ENCODE measurements at regions not wholly inside any gene's neighbourhood (a gene's known extent, or its start where the extent isn't known, plus 50 kb on each side); places are given as distances from the start of the nearest gene placed in this dataset.
"Not testable (repeated sequence)": the region's sequence is repeated elsewhere in the genome, so short reads cannot be mapped to it uniquely, and the experiment has no call there.

GRCh38 chr1:195761104-195761503, 847.1 kb downstream of the KCNT2 start:
- DNase-seq (ENCODE audit: low read depth in 2 of 3, low spot score in 1 of 3): no peak

GRCh38 chr1:195756109-195756508, 852.1 kb downstream of the KCNT2 start:
- no peak for DNase-seq (ENCODE audit: low read depth in 2 of 3, low spot score in 1 of 3)

GRCh38 chr1:195754874-195755273, 853.4 kb downstream of the KCNT2 start:
- DNase-seq (ENCODE audit: low read depth in 2 of 3, low spot score in 1 of 3): no peak

GRCh38 chr1:195754303-195754702, 853.9 kb downstream of the KCNT2 start:
- DNase-seq (ENCODE audit: low read depth in 2 of 3, low spot score in 1 of 3): no peak

- no peak for DNase-seq (ENCODE audit: low read depth in 2 of 3, low spot score in 1 of 3)
Observed at GRCh38 chr1:195748969-195749368, 859.3 kb downstream of the KCNT2 start.

GRCh38 chr1:195745189-195746010, 862.8 kb downstream of the KCNT2 start:
- DNase-seq (ENCODE audit: low read depth in 2 of 3, low spot score in 1 of 3): no peak

GRCh38 chr1:195744256-195744655, 864.0 kb downstream of the KCNT2 start:
- no peak for DNase-seq (ENCODE audit: low read depth in 2 of 3, low spot score in 1 of 3)

- DNase-seq (ENCODE audit: low read depth in 2 of 3, low spot score in 1 of 3): no peak
Observed at GRCh38 chr1:195740862-195741261, 867.4 kb downstream of the KCNT2 start.

- no peak for DNase-seq (ENCODE audit: low read depth in 2 of 3, low spot score in 1 of 3)
Observed at GRCh38 chr1:195738966-195739650, 869.1 kb downstream of the KCNT2 start.

GRCh38 chr1:195735140-195735539, 873.1 kb downstream of the KCNT2 start:
- no peak for DNase-seq (ENCODE audit: low read depth in 2 of 3, low spot score in 1 of 3)

- DNase-seq (ENCODE audit: low read depth in 2 of 3, low spot score in 1 of 3): no peak
Observed at GRCh38 chr1:195733826-195734225, 874.4 kb downstream of the KCNT2 start.

- DNase-seq (ENCODE audit: low read depth in 2 of 3, low spot score in 1 of 3): no peak
Observed at GRCh38 chr1:195733408-195733807, 874.8 kb downstream of the KCNT2 start.

- no peak for DNase-seq (ENCODE audit: low read depth in 2 of 3, low spot score in 1 of 3)
Observed at GRCh38 chr1:195731385-195731784, 876.9 kb downstream of the KCNT2 start.

- DNase-seq (ENCODE audit: low read depth in 2 of 3, low spot score in 1 of 3): no peak
Observed at GRCh38 chr1:195723796-195724194, 884.4 kb downstream of the KCNT2 start.

- not testable (repeated sequence) for DNase-seq (ENCODE audit: low read depth in 2 of 3, low spot score in 1 of 3)
Observed at GRCh38 chr1:195722852-195723795, 885.1 kb downstream of the KCNT2 start.

- not testable (repeated sequence) for DNase-seq (ENCODE audit: low read depth in 2 of 3, low spot score in 1 of 3)
Observed at GRCh38 chr1:195722146-195722545, 886.1 kb downstream of the KCNT2 start.

- no peak for DNase-seq (ENCODE audit: low read depth in 2 of 3, low spot score in 1 of 3)
Observed at GRCh38 chr1:195721210-195721971, 886.8 kb downstream of the KCNT2 start.

- DNase-seq (ENCODE audit: low read depth in 2 of 3, low spot score in 1 of 3): no peak
Observed at GRCh38 chr1:195717651-195718050, 890.6 kb downstream of the KCNT2 start.

- no peak for DNase-seq (ENCODE audit: low read depth in 2 of 3, low spot score in 1 of 3)
Observed at GRCh38 chr1:195715652-195716051, 892.6 kb downstream of the KCNT2 start.

- DNase-seq (ENCODE audit: low read depth in 2 of 3, low spot score in 1 of 3): no peak
Observed at GRCh38 chr1:195714248-195714647, 894.0 kb downstream of the KCNT2 start.

GRCh38 chr1:195709821-195710220, 898.4 kb downstream of the KCNT2 start:
- no peak for DNase-seq (ENCODE audit: low read depth in 2 of 3, low spot score in 1 of 3)

Measured in stimulated activated CD4-positive, alpha-beta T cell treated with anti-CD3 and anti-CD28 coated beads, Interleukin-12 subunit alpha, Interleukin-12 subunit beta, amount 100 ng/mL, for 48 hours (primary cell).